Activated T-cell treated with anti-CD3 and anti-CD28 coated beads for 48 hours (primary cell): ENCODE measurements at regions not wholly inside any gene's neighbourhood (a gene's known extent, or its start where the extent isn't known, plus 50 kb on each side); places are given as distances from the start of the nearest gene placed in this dataset.
"Not testable (repeated sequence)": the region's sequence is repeated elsewhere in the genome, so short reads cannot be mapped to it uniquely, and the experiment has no call there.

Experiments used
- DNase-seq: peaks from one replicate; pipeline ENCODE4 v3.0.0-alpha.2; 2020; ENCODE audit warnings: low read depth

DNA sequence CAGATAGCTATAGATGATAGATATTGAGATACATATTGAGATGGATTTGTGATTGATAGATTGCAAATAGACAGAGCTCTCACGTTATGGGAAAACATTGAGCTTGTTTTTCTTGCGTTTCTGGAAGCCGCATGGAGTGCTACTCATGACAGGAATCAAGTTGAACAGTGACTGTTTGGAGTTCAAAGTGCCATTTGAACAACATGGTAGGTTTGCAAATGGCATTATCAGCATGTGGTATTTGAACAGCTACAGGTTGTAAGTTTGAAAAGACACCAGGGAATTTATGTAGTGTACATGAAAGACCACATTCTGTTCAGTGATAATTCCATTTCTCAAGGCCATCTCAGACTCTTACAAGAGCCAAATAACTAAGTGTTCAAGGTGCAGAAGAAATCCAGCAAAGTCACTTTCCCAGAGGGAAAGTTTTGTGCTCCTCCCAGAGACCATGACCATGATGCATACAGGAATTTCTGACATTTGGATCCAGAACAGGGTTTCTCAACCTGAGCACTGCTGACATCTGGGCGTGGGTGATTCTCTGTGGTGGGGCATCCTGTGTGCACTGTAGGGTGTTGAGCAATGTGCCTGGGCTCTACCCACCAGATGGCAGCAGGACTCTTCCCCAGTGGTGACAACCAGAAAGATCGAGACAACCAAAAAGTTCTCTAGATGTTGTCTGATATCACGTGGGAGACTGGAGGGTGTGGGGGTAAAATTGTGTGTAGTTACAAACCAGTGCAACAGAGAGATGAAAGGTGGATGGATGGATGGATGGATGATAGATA lies 399.1 kb upstream of the AMELY start:
- peak; percentile 46 for DNase-seq

- DNase-seq: no peak
These were observed 397.3 kb upstream of the AMELY start for GRCh38 chrY:7308816-7309215.

DNA sequence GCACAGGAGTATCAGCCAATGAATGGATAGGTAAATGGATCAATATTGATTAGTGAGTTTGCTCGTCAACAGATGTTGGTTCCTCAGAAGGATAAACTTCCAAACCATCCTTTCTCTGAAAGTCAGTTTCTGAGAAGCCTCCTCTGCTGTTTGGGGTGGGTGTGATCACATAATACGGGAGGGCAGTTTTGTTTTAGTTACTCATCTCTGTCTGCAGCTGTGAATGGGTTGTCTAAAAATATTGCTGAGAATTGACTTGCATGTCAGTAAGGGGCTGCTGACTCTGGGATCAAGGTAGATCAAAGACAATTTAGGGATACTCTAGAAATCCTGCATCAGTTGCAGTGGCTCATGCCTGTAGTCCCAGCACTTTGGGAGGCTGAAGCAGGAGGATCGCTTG lies 390.8 kb upstream of the AMELY start:
- no peak for DNase-seq

GRCh38 chrY:7299960-7300359 lies 388.4 kb upstream of the AMELY start:
- no peak for DNase-seq

GRCh38 chrY:7292113-7292512 lies 380.6 kb upstream of the AMELY start:
- DNase-seq: no peak

DNA sequence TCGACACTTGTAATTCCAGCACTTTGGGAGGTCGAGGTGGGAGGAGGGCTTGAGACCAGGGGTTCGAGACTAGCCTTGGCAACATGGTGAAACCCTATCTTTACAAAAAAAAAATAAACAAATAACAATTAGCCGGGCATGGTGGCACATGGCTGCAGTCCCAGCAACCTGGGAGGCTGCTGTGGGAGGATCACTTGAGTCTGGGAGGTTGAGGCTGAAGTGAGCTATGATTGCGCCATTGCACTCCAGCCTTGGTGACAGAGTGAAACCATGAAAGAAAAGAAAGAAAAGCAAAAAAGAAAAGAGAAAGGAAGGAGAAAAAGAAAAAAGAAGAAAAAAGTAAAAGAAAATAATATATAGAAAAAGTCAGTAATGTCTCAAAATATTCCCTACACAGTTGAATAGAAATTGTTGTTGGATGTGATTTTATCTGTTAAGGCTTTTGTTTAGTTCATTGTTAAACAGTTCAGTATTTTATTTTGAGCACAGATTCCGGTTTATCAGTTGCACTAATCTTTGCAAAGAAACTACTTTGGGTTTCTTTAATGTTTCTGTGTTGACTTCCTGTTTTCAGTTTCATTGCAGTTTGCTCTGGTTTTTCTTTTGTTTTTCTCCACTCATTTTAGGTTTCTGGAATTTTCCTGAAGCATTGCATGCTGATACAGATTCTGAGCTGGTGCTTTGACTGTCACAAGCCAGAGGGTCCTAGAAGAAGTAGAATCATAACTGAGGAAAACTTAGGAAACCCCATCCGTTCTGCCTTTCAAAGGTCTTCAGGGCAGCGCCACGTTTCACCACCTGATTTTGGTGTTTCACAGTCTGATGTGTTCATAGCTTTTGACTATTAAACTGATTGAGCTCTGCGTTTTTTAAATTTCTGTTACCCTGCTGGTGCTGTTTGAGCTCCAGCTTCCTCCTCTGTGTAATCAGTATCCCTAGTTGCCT lies 378.6 kb upstream of the AMELY start:
- DNase-seq: no peak

DNA sequence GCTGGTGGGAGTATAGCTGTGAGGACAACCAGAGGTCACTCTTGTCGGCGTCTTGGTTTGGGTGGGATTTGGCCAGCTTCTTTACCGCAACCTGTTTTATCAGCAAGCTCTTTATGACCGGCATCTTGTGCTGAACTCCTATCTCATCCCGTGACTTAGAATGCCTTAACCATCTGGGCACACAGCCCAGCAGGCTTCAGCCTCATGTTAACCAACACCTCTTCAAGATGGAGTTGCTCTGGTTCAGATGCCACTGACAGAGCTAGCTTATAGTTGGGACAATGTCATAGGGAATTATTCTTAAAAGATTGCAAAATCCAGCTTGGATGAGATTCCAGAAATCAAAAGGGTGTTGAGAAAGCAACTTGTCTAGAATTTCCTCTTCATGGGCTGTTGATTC lies 377.1 kb upstream of the AMELY start:
- no peak for DNase-seq

GRCh38 chrY:7287963-7288362 lies 376.4 kb upstream of the AMELY start:
- not testable (repeated sequence) for DNase-seq

DNA sequence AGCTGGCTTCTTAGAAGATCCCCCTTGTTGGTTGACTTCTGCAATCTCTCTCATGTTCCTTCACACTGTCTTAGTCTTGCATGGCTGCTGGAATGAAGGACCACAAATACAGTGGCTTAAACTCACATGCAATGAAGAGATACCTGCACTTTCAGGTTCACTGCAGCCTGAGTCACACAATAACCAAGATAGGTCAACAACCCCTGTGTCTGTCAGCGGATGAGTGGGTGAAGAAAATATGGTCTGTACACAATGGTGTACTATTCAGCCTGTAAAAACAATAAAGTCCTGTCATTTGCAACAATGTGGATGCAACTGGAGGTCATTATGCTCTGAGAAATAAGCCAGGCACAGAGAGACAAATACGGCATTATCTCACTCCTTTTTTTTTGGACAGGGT lies 373.8 kb upstream of the AMELY start:
- DNase-seq: no peak

DNA sequence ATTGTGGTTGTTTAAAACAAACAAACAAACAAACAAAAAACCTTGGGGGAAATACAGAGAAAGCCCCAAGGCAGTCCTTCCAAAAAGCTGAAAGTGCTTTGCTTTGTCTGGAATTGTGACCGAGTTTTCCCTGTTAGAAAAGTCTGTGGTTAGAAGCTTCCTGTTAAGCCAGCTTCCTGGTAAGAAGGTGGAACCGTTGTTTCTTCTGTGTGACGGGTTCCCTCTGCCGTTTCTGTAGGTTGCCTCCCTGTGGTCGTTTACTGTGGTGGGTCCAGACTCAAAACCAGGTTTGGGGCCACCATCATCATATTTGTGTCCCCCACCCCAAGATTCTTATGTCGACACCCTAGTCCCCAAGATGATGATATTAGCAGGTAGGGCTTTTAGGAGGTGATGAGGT lies 371.4 kb upstream of the AMELY start:
- no peak for DNase-seq

GRCh38 chrY:7280151-7280740 lies 368.7 kb upstream of the AMELY start:
- not testable (repeated sequence) for DNase-seq

- no peak for DNase-seq
These were observed 364.2 kb upstream of the AMELY start for GRCh38 chrY:7275751-7276150.

DNA sequence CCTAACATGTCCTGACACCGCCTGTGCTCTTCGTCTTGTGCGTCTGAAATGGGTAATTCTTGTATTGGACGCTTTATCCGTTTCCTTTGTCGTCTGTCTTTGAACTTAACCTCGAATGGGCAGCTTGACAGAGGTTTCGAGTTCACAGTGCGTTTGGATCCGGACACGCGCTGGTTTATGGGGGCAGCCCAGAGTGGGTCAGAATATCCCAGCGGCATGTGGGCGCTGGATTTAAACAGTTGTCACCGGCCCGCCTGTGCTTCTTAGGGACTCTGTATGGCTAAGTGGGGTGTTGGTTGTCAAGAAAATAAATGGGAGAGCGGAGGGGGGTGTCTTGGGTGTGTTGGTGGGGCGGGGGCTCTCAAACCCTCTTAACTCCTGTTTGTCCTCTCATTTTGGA lies 363.5 kb upstream of the AMELY start:
- no peak for DNase-seq

GRCh38 chrY:7274369-7274913 lies 362.9 kb upstream of the AMELY start:
- no peak for DNase-seq

DNA sequence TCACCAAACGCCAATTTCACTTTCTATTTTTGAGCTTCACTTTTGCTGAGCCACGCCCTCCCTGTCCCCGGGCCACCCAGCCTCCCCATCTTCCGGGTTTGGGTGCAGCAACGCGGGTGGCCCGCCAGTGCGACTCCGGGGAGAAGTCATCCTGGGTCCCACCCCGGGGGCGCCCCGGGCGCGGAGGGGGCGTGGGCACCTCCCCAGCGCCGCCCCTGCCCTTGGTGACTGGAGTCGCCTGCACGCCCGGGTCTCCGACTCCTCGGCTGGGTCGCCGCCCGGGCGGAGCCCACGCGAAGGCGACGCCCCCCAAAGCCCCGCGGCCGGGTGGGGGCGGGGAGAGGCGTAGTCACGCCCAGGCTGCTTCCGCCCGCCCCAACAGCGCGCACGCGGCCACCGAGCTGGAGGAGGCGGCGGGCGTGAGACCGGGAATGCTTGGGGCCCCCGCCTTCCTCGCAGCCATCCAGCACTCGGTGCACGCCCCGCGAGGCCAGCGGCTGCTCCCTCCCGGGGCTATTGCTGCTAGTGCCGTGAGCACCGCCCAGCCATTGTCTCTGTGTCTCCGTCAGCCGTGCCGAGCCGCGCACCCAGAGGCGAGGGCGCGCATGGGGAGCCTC lies 362.1 kb upstream of the AMELY start:
- peak; percentile 84 for DNase-seq

GRCh38 chrY:7272556-7273195 lies 361.1 kb upstream of the AMELY start:
- peak; percentile 51 for DNase-seq

GRCh38 chrY:7263773-7264172 lies 352.2 kb upstream of the AMELY start:
- no peak for DNase-seq

DNA sequence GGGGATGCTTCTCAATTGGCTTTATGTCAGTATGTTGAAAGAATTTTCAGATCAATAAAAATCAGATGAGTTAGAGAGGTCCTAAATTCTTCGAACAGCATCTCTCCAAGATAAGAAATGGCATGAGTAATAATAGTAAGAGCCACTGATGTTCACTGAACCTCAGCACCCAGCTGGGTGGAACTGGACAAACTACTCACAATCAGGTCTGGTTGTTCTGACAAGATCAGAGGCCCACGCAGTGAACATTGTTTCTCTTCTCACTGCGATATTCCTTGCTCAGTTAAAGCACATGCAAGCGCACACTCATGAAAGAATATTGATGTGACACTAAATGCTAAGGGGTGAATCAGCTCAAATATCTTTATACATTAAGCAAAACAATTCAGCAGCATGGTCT lies 351.0 kb upstream of the AMELY start:
- DNase-seq: no peak

- DNase-seq: no peak
These were observed 349.7 kb upstream of the AMELY start for GRCh38 chrY:7261254-7261653.

DNA sequence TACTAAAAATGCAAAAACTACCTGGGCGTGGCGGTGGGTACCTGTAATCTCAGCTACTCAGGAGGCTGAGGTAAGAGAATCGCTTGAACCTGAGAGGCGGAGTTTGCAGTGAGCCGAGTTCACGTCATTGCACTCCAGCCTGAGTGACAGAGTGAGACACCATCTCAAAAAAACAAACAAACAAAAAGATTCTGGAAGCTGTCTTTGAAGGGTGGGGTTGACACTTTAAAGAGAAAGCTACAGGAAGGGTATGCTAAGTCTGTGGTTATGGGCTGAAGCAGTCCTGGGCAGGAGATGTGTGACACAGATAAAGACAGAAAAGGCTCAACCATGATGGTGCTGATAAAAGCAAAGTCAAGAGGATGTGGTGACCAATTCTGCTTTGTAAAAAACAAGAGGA lies 328.5 kb upstream of the AMELY start:
- DNase-seq: no peak

DNA sequence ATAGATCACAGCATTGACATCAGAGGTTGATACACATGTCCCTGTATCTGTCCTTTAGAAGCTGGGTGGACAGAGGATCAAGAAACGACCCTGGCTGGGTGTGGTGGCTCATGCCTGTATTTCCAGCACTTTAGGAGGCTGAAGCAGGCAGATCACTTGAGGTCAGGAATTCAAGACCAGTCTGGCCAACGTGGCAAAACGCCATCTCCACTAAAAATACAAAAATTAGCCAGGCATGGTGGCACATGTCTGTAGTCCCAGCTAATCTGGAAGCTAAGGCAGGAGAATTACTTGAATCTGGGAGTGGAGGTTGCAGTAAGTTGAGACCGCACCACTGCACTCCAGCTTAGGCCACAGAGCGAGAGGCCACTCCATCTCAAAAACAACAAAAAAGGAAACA lies 300.4 kb upstream of the AMELY start:
- DNase-seq: no peak

- DNase-seq: no peak
These were observed 292.9 kb upstream of the AMELY start for GRCh38 chrY:7204456-7204855.
